ENCODE measurements at regions not wholly inside any gene's neighbourhood (a gene's known extent, or its start where the extent isn't known, plus 50 kb on each side); places are given as distances from the start of the nearest gene placed in this dataset.
"Not testable (repeated sequence)": the region's sequence is repeated elsewhere in the genome, so short reads cannot be mapped to it uniquely, and the experiment has no call there.

- TF ChIP-seq GATA1 (IDR thresholded peaks at IDR 0.05; ENCODE audit: low read depth, low read length), result no peak
- no peak for TF ChIP-seq POLR2A (IDR thresholded peaks at IDR 0.05; ENCODE audit: low read length)
These were observed 170.6 kb downstream of the FZD1 start for GRCh38 chr7:91434836-91435235.

GRCh38 chr7:91435381-91436059, 171.3 kb downstream of the FZD1 start:
- TF ChIP-seq GATA1 (IDR thresholded peaks at IDR 0.05; ENCODE audit: low read depth, low read length) (no peak), POLR2A (IDR thresholded peaks at IDR 0.05; ENCODE audit: low read length) (no peak)
- DNase-seq, result no peak

More at GRCh38 chr7:91434836-91435235, 170.6 kb downstream of the FZD1 start:
- DNase-seq, result no peak

GRCh38 chr7:91436655-91437054, 172.4 kb downstream of the FZD1 start:
- DNase-seq, result no peak
- TF ChIP-seq GATA1 (IDR thresholded peaks at IDR 0.05; ENCODE audit: low read depth, low read length) (no peak), POLR2A (IDR thresholded peaks at IDR 0.05; ENCODE audit: low read length) (no peak)

GRCh38 chr7:91440198-91440597, 176.0 kb downstream of the FZD1 start:
- not testable (repeated sequence) for DNase-seq

- no peak for TF ChIP-seq GATA1 (IDR thresholded peaks at IDR 0.05; ENCODE audit: low read depth, low read length)
- DNase-seq, result no peak
These were observed 179.6 kb downstream of the FZD1 start for GRCh38 chr7:91443862-91444261.

GRCh38 chr7:91446819-91447218, 182.6 kb downstream of the FZD1 start:
- TF ChIP-seq POLR2A (IDR thresholded peaks at IDR 0.05; ENCODE audit: low read length) (no peak), GATA1 (IDR thresholded peaks at IDR 0.05; ENCODE audit: low read depth, low read length) (no peak)
- DNase-seq, result no peak

DNA sequence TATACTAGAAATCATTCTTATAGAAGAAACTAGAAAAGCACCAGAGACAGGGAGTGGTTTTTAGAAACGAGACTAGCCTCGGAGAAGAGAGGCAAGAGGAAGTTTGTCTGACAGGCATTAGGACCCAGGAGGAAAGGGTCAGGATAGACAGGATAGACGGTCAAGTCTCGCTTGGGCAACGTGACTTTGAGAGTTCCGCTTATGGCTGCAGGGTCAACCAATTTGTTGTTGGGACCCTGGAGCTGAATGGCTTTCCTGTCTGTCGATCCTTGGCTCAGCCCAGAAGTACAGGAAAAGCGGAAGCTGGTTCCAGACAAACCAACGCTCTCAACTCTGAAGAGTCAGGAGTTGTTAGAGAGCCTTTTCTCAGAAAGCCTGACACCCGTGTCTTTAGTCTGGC, 191.2 kb downstream of the FZD1 start:
- no peak for DNase-seq
- no peak for TF ChIP-seq POLR2A (IDR thresholded peaks at IDR 0.05; ENCODE audit: low read length)
- no peak for TF ChIP-seq GATA1 (IDR thresholded peaks at IDR 0.05; ENCODE audit: low read depth, low read length)

- DNase-seq, result no peak
- TF ChIP-seq POLR2A (IDR thresholded peaks at IDR 0.05; ENCODE audit: low read length) (no peak), GATA1 (IDR thresholded peaks at IDR 0.05; ENCODE audit: low read depth, low read length) (no peak)
These were observed 193.0 kb downstream of the FZD1 start for GRCh38 chr7:91457208-91457607.

- DNase-seq, result no peak
- TF ChIP-seq GATA1 (IDR thresholded peaks at IDR 0.05; ENCODE audit: low read depth, low read length) (no peak), POLR2A (IDR thresholded peaks at IDR 0.05; ENCODE audit: low read length) (no peak)
These were observed 195.3 kb downstream of the FZD1 start for GRCh38 chr7:91459539-91459938.

DNA sequence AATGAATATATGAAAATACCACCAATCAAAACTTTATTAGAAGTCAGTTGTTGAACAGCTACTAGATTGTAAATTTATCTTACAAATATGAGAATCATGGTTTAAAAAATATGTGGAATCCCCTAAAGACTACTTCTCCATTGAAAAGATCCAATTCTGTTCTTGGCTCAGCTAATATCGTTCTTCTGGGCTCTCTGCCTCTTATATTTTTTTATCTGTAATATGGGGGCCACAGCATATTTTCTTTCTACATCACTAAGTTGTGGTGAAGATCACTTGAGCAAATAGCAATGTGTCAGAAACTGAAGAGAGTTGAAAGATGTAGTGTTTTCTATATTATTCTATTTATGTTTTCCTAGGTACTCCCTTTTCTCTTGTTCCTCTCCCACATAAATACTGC, 198.1 kb downstream of the FZD1 start:
- no peak for DNase-seq
- TF ChIP-seq GATA1 (IDR thresholded peaks at IDR 0.05; ENCODE audit: low read depth, low read length) (no peak), POLR2A (IDR thresholded peaks at IDR 0.05; ENCODE audit: low read length) (no peak)

GRCh38 chr7:91463330-91463729, 199.1 kb downstream of the FZD1 start:
- no peak for DNase-seq
- TF ChIP-seq POLR2A (IDR thresholded peaks at IDR 0.05; ENCODE audit: low read length) (no peak), GATA1 (IDR thresholded peaks at IDR 0.05; ENCODE audit: low read depth, low read length) (no peak)

DNA sequence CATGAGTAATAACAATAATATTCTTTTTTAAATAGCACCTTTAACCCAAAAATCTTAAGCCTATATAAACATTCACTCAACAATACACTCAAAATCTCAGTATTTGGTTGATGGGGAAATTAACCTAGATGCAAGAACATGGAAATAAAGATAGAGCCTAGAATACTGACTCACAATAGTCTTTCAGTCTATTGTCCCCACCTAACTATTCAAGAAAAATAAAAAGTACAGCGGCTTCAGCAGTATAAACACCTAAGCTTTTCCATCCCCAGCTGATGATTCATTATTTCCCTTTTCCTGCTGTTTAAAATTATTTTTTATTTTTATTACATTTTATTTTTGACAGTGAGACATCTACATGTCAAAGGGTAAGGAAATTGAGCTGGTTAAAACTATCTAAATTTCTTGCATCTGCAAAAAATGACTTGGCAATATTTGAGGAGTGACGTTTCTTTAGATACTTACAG, 201.4 kb downstream of the FZD1 start:
- no peak for DNase-seq

GRCh38 chr7:91468256-91468655, 204.0 kb downstream of the FZD1 start:
- no peak for DNase-seq

More for the DNA sequence above, 201.4 kb downstream of the FZD1 start:
- TF ChIP-seq POLR2A (IDR thresholded peaks at IDR 0.05; ENCODE audit: low read length), result no peak
- no peak for TF ChIP-seq GATA1 (IDR thresholded peaks at IDR 0.05; ENCODE audit: low read depth, low read length)

GRCh38 chr7:91473619-91474018, 209.4 kb downstream of the FZD1 start:
- no peak for DNase-seq
- TF ChIP-seq POLR2A (IDR thresholded peaks at IDR 0.05; ENCODE audit: low read length), result no peak
- TF ChIP-seq GATA1 (IDR thresholded peaks at IDR 0.05; ENCODE audit: low read depth, low read length), result no peak

More at GRCh38 chr7:91468256-91468655, 204.0 kb downstream of the FZD1 start:
- TF ChIP-seq GATA1 (IDR thresholded peaks at IDR 0.05; ENCODE audit: low read depth, low read length) (no peak), POLR2A (IDR thresholded peaks at IDR 0.05; ENCODE audit: low read length) (no peak)

GRCh38 chr7:91474074-91474473, 209.8 kb downstream of the FZD1 start:
- TF ChIP-seq POLR2A (IDR thresholded peaks at IDR 0.05; ENCODE audit: low read length) (no peak), GATA1 (IDR thresholded peaks at IDR 0.05; ENCODE audit: low read depth, low read length) (no peak)
- DNase-seq, result no peak

DNA sequence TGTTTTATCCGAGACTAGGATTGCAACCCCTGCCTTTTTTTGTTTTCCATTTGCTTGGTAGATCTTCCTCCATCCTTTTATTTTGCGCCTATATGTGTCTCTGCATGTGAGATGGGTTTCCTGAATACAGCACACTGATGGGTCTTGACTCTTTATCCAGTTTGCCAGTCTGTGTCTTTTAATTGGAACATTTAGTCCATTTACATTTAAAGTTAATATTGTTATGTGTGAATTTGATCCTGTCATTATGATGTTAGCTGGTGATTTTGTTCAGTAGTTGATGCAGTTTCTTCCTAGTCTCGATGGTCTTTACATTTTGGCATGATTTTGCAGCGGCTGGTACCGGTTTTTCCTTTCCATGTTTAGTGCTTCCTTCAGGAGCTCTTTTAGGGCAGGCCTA, 216.2 kb downstream of the FZD1 start:
- not testable (repeated sequence) for DNase-seq
